Stimulated activated CD8-positive, alpha-beta memory T cell treated with anti-CD3 and anti-CD28 coated beads, Interleukin-12 subunit alpha, Interleukin-12 subunit beta, amount 100 ng/mL, for 1 hour (primary cell): ENCODE measurements at regions not wholly inside any gene's neighbourhood (a gene's known extent, or its start where the extent isn't known, plus 50 kb on each side); places are given as distances from the start of the nearest gene placed in this dataset.

Experiments used
- DNase-seq: peaks from one replicate; pipeline ENCODE4 v3.0.0-alpha.2; 2020; ENCODE audit warnings: low read depth

DNA sequence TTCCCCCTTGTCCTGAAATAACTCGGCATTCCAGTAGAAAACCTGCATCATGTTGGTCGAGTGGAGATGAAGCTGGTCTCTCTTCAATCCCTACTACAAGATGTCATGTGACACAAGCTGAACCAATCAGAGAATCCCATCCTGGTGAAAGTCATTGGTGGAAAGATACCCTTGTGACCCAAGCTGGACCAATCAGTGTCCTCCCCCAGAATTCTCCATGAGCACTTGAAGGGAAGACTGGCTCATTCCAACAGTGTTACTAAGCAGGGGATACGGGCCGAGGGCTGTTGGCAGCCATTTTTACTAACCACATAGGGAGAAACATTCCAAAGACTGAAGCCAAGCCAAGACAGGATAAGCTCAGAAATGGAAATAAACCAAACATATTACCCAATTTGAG is 298.3 kb downstream of the ICOS start:
- DNase-seq = no peak

DNA sequence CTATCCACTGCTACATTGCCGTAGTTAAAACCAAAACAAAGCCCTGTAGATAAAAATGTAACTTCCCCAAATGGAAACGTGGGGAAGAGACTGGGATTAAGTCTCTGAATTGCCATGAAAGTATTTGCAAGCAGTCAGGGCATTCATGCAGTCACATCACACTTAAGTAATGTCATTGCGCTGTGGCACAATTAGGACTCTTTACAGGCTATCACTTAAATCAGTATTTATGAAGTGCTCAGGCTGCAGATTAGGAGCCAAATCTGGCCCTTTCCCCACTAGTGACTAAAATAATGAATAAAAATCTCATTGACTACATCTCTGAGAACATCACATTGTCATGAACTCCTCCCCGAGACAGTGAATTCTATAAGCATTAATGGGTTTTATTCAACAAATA is 300.9 kb downstream of the ICOS start:
- no peak for DNase-seq

DNA sequence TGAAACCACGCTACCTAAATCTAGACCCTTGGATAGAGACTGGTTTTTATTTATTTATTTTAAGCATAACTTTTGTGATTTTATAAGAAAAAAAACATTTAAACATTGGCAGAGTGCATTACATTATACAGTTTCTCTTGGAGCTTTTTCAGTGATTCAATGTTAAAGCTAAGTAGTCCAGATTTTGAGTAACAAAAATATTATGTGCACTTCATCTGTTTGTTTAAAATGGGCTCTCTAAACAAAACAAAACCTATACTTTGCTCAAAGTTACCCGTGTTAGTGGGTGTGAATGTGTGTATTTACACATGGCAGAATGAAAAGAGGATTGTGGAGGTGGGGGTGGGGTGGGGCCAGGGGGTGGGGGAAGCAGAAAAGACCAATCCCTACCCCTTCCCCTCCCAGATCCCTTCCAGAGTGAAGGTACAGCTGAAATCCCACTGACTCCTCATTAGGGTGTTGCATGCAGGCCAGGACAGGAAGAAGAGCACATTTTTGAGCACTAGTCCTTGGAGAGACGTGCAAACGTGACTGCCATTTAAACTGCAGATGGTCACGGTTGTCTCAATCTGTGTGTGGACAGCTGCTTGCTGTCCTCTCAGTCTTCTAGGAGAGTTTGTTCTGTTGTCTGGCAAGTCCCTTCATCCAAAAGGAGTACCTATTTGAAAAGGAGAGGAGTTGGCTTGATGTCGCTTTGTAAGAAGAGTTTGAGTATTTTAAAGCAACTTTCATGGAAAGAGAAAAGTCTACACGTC is 303.0 kb downstream of the ICOS start:
- no peak for DNase-seq

DNA sequence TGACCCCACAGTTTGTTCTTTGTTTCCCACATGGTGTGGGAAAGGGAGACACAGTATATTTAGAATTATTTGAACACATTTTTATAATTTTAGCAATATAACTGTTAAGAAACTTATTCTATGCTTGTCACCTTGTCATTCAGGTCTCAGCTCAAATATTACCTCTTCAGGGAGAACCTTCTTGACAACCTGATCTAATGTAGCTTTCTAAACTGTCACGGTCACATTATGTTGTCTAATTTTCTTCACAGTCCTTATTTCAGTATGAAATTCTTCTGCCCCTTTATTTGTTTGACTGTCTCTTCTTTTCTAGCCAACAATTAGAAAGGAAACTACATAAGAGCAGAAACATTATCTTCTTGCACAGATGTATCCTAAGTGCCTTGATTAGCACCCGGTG is 304.3 kb upstream of the PARD3B start:
- DNase-seq = no peak

DNA sequence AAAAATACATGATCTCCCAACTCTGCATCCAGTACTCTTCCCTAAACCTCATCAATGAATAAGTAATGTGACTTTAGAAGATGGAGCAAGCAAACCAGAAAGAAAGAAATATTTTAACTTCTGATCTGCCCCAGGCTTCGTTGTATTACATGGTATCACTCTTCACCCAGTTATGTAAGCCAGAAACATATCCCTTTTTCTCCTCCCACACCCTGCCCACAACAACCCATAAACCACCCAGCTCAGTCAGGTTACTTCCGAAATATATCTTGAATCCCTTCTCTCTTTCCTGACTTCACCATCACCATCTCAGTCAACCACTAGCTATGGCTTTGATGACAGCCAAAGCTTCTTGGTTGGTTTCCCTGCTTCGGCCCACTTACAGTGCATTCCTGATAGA is 295.8 kb upstream of the PARD3B start:
- DNase-seq = no peak

DNA sequence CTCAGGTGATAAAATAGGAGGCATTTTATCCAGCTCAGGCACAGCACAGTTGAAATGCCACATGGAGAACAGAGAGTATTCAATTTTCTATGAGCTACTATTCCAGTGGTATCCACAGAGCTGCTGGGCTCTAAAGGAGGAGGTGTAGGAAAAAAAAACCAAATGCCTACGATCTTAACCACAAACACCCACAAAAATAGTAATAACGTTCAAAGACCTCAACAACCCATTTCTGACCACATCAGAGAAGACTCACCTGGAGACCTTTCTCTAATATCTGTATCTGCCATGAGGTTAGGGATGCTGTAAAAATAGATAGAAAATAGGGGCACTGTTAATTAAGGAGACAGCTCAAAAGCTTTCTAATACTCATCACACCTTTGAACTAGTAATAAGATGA is 294.6 kb upstream of the PARD3B start:
- no peak for DNase-seq

DNA sequence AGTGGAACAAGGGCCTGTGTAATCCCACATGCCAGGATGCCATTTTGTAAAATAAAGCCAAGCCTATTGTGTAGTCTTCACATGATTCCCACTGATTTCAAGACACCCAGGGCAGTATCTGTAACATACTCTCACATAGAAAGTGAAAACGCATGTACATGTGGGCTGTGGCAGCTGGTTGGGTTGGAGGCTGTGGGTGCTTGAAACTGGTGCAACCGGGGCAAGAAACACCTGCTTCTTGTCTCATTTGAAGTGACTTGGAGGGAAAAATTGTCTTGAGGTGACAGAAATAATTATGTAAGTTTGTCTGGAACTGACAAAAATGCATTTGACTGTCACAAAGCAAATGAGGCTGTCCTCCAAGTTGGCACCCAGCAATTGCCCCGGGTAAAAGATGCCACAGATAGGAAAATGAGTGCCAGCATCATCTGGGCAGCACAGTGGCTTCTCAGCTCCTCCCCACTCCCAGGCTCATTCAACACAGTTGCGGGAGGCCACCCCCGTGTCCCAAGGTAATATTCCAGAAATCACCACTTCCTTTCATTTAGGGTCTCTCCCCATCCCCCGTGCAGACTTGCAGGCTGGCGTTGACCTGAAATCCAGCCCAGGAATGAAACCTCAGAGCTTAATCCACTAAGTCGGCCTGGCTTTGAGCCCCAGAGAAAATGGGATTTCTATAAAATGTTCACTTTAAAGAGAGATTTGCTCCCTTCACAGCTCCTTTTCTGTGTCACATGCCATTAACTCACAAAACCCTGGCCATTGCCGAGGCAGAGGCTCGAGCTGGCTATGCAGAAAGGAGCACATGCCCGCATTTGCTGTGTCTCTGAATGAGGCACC is 293.9 kb upstream of the PARD3B start:
- no peak for DNase-seq

DNA sequence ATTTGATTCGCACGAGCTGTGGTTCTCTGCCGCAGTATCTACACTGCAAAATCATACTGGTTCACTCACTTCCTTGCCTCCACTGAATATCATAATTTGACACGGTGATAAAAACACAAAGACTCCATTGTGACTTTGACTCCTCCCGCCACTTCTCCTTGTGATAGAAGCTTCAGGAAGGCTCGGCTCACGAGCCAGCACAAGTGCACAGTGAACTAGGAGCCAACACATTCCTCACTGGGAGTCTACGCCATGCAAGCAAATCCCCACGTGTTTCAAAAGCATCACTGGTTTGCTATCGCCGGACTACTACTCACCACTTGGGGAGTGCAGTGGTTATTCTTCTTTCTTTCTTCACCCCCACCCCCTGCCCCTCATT is 293.3 kb upstream of the PARD3B start:
- DNase-seq = no peak

DNA sequence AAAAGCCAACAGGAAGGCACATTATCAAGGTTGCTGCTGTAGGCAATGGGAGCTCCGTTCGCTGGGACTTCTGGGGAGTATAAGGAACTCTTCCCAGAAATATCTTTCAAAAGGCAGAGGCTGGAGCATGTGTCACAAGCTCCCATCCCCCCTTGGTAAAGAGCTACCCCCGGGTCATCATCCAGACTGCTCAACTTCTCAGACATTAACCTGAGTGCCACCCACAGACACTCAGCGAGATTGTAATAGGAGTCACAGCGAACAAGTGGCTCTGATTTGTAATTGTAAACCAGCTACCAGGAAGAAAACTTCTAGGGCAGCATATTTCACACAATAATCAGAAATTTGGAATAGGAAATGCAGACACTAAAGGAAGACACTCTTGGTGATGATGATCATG is 290.2 kb upstream of the PARD3B start:
- no peak for DNase-seq

DNA sequence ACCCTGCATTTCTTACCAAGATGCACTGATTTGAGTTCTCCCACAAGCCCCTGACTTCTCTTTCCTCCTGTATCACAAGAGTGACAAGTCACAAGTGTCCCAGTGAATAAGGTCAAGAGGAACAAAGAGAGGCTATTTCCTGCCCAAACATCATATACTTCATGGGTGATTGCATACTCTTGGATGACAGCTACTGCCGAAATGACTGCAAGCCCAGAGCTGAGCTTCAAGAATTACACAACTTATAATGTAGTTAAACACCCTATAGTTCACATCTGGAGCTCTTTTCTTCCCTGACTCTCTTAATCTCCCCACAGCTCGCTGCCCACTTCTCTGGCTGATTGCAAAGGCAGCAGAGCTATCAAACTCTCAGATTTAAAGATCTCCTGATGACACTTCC is 289.7 kb upstream of the PARD3B start:
- no peak for DNase-seq

DNA sequence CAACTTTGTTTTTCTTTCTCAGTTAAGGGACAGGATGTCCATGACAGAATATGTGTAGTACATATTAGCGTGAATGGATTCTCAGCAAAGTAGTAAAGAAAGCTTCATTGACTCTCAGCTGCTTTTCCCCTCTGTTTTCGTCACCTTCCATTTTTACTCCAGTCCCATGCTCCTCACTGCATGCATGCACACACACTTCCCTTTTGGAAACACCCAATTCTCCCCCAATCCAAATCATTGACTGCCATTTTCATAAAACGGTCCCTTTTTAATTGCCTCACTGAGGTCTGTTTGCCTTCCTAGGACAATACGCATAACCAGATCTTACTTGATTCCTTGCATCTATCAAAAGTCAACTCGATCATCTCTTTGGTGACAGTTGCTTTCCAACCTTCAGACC is 287.5 kb upstream of the PARD3B start:
- DNase-seq = no peak

DNA sequence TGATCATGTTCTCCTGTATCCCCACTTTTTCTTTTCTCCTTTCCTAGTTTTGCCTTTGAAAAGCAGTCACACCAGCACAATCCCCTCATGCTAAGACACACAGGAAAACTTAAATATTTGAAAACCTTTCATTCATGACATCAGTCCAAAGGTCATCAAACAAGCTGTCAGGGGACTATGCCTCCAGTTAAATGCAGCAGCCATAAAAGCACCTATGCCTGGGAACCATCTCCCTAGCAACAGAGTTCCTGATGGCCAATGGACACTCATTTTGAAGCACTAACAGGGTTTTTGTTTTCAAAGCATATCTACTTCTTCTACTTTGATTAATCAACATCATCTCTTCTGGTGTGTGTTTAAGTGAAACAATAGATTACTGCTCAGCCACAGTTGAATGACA is 286.4 kb upstream of the PARD3B start:
- no peak for DNase-seq

DNA sequence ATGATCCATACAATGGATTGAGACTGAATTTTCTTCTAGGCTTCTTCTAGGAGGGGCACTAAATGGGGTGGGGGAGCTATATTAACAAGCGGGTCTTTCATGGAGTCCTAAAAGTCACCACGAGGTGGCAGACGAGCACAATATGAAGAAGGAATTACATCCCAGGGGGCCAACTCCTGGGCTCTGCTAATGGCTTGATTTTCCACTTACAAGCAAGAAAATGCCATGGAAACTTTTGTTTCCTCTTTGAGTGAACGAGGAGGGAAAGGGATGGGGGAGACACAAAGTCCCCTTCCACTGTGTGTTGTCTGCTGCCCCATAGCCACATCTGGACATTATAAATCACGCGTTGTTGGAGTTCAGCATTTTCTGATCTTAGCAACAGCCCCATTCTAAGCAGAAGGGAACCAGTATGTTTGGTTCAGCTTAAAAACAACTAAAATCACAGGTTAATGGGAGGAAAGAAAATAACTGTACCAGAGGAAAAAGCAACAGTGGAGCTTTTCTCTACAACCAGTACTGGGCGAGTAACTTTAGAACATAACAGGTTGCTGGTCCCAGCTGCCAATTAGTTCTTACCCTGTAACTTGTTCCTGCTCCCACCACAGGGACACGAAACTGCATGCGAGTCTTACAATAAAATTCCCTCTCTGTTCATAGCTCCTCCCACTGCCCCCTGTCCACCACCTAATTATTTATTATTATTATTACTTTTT is 285.0 kb upstream of the PARD3B start:
- DNase-seq = peak; percentile 6

DNA sequence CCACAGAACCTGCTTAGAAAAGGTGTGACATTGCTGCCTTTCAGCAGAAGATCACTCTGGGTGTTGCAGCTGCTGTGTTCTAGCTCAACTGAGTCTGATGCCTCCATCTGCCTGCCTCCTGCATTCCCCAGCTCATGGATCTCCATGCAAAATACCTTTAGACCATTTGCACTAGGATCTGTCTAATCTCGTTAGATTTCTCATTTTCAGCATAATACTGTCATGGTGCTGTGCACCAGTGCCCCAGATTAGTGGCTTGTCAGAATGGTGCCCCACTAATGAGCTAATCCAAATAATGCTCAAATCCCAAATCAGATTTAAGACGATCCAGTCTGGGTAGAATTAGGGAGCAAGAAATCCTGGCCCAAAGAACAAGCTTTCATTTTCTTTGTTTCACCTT is 284.4 kb upstream of the PARD3B start:
- DNase-seq = no peak

DNA sequence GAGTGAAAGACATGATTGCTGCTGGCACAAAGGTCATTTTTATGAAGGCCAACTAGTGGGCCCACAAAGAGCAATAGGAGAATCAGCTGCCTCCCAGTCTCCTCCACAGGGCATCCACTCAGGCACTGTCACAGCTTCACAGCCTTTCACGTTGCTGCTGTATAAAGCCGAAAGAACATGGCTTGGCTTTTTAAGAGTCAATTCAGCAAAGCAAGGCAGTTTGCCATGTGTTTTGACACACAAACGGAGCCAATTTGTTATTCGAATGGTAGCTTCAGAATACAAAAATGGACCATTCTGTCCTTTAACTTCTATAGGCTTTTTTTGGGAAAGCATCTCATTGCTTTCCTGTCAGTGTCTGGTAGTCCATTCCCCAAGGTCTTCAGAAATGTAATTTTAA is 283.4 kb upstream of the PARD3B start:
- DNase-seq = no peak

DNA sequence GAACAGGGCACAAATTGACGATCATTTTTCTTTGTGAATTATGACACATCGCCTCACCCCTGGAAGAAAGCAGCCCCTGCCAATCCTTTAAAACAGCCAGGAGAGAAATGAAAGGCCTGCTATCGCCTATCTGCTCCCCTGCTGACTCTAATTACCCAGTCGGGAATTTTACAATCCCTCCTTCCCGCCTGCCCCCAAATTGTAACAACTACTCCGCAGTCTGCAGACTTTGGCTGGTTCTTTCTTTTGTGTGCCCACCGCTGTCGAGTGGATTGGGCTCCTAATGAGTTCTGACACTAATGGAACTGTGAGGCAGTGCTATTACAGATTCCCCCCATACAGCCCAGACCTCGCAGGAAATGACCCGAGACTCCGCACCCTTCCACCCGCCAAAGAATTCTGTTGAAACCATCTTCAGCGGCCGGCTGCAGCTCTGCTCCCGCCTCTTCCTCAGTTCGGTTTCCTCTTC is 281.2 kb upstream of the PARD3B start:
- DNase-seq = no peak

DNA sequence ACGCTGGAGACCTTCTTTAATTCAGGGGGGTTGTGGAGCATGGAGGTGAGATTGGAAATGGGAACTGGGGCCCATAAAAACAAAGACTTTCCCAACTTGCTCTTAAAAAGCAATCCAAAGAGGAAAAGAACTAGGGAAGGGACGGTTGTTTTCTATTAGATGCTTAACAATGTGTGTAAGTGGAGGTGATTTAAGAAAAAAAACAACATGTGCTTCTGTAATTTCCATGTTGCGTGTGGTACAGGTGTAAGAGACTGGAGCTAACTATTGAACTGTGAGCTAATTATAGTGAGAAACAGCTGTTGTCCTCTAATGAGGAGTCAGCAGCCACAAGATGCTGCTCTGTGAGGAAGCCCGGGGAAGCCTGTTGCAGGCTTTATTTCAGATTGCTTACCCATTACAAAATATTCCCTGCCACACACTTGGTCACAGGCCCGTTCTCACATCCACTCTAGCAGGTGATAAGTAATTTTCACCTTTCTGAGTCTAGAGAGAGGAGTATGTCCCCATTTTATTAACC is 280.6 kb upstream of the PARD3B start:
- DNase-seq = no peak

DNA sequence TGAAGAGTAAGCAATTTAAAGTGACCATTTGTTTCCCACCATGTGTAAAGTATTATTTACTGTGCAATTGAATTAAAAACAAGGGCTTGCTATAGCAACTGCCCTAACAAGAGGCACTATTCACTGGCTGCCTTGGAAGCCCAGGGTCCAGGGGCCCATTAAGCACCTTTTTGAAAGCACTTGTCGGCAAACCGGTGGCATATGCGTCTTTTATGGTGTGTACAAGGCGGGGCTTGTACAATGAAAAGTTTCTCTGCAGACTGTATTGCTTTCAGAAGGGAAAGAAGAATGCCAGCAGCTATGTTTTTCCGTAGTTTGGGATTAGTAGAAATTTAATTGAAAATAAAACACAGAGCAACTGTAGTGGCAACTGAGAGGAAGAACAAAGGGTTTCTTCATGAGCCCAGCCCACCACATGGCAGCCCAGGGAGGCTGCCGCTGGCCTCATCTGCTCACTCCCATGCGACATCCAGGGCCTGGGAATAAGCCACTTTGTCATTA is 279.5 kb upstream of the PARD3B start:
- DNase-seq = no peak

DNA sequence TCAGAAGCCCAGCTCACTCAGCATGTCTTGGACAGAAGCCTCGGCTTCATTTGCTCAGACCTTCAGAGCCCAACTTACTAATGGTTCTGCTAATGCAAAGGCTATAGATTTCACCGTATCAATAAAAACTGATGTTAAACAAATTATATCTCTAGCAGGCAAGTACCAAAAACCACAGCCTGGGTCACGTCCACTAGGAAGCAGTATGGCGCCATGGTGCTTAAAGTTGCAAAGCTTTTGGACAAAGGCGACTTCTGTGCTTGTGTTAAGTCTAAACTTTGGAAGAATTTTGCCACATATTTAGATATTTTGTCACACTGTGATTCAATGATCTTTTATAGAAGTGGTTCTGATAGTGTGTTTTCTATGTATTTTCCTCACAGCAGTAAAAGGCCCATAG is 276.8 kb upstream of the PARD3B start:
- no peak for DNase-seq

DNA sequence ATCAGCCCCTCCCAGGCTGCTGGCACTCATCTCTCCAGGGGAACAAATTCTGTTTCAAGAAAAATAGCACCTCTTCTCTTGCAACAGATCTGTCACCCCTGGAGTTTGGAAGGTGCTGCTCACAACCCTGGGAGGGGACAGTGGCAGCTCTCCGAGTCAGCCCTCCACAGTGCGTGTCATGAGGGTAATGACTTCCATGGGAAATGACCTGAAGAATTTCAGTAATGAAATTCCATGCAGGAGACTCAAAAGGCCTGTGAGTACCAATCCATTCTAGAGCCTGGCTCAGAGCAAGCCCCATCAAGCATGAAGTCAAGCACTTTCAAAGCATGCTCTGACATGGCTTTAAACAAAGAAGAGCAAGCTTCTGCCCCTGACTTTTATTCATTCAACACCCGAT is 276.3 kb upstream of the PARD3B start:
- no peak for DNase-seq

DNA sequence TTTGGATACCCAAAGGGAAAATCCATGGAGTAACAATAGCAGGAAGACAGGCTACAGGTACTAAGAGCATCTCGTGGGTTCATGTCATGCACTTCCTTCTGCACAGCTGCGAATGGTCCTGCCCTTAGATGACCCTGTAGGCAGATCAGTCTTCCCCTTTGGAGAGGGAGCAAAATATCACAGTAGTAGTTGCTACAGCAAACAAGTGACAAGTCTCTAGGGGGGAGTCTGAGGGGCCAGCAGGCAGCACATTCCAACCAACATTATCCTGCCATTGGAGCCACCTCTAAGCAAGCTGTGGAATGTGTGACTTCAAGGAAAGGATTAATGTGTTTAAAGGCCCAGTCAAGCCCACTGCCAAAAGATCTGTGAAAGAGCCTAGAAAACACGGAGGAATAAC is 273.2 kb upstream of the PARD3B start:
- no peak for DNase-seq

DNA sequence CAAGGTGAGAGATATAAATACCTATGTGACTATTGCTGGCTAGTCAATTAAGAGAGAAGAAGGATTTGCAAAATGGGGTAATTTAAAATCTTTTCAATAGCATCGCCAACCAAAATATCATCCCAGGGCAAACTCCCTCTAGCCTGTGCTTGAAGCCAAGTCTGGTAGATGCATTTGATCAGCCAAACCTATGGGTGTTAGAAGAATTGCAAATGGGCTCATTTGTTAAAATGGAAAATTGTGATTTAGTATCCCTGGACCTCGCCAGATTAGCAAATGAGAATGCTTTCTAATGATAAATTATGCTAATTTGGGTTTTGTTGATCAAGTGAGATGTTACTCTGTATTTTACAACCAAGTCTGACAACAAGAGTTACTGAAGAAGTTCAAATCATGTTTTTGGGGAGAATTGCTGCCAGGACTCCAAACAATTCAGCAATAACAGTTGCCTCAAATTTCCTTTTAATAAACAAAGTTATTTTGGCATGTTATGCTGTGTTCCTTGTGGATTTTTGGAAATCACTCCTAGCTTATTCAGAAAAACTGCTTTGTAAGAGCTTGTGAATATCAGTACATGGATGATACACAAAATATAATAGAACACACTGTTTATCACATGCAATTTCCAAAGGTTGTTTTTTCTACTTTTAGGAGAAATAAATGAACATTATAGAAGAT is 272.5 kb upstream of the PARD3B start:
- no peak for DNase-seq
